Glomerular visceral epithelial cell (primary cell): ENCODE measurements at regions not wholly inside any gene's neighbourhood (a gene's known extent, or its start where the extent isn't known, plus 50 kb on each side); places are given as distances from the start of the nearest gene placed in this dataset.
A peak's percentile ranks its signal among the peaks of the same experiment; 100 is the strongest.

Experiments
- DNase-seq: peaks from one replicate; pipeline ENCODE4 v3.0.0-alpha.2; 2016; ENCODE audit errors: extremely low spot score

DNA sequence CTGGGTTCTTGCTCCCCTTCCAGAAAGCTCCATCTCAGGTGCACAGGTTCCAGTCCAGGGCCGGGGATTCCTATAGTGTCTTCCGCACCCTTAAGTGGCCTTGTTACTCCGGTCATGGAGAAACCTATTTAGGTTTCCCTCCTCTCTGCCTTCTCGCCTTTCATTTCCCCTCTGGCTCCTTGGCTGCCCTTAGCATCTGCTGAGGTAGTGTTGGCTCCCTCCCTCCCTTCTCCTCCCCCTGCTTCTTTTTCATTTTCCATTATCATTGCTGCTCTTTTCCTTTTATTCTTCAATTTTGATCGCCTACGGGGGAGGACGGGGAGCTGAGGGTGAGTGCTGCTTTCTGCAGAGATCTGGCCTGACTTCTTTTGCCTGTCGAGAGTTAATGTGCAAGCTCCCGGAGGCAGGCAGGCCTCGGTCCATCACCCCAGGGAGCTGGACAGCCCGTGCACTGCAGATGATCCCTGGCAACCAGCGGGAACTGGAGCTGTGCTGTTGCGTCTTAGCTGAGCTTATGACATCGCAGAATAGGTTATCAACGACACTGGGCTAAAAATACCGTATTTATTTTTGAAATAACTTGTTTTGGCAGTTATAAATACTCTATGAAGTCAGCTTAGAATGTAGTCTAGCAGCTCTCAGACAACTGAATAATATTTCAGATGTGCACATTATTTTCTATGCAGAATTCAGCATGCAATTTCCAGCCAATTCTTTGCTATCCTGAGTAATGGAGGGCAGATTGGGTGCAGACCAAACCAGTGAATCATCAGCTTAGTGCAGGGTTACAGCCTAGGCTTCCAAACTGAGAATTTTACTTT, 141.9 kb downstream of the SLC4A3 start:
- no peak for DNase-seq

DNA sequence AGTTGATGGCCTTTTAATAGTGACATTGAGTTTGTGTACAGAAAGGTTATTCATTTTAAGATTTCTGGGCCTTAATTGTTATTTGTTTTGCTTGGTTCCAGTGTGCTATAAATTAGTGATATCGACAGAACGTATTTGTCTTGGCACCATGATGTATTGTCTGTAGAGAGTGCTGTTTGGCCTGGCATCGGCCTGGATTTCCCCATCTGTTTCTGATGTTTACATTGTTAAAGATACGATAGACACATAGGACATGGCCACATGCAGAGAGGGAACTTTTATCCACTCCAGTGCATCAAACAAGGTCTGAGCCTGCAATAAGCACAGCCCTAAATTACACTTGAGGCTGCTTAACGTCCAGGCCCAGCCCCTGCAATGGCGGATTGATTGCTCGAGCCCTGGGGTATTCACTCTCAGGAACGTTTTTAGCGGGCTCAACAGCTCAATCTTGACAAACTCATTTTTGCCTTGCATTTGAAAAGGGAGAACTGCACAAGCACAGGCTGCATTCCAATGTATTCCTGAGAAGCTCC, 144.7 kb downstream of the SLC4A3 start:
- DNase-seq: no peak

DNA sequence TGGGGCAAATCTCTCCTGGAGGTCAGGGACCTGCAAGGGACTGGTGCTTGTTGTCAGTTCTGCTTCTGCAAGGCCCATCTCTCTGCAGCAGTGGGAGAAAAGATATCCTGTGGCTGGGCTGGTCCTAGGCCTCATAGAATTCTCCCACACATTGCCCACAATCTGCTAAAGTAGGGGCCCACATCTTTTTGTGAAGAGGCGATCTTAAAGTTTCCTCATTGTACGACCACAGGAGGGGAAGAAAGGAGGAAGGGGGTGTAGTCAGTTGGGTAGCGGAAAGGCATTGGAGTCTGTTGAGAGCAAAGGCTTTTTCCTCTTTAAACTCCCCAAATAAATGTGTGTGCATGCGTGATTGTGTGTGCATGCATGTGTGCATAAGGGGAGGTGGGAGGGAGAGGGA, 145.3 kb downstream of the SLC4A3 start:
- no peak for DNase-seq

DNA sequence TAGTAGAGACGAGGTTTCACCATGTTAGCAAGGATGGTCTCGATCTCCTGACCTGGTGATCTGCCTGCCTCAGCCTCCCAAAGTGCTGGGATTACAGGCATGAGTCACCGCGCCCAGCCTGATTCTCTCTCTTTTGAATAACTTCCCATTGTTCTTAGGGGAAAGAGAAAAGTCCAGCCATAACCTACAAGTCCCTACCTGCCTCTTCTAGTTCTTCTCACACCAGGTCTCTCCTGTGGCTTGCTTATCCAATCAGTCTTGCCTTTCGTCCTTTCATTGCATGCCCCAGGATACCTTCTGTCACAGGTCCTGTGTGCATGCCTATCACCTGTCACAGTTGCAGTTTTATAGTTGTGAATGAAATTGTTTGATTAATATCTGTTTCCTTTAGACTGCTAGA, 148.1 kb downstream of the SLC4A3 start:
- DNase-seq: no peak

DNA sequence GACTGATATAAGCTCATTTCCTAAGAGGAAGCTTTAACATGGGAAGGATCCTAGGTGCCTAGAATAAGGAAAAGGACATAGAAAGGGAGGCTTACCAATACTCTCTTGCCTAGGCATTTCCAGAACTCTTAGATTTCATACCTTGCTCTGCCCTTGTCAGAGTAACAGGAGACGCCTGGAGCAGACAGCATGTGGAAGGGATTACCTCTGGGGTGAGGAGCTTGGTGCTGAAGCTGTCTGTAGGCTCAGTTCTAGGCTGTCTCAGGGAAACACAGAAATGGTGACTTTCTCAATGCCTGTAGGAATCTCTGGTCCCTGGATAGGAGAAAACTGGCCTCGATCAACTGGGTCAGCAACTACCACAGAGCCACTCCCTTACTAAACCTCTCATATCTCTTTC, 150.0 kb downstream of the SLC4A3 start:
- no peak for DNase-seq

DNA sequence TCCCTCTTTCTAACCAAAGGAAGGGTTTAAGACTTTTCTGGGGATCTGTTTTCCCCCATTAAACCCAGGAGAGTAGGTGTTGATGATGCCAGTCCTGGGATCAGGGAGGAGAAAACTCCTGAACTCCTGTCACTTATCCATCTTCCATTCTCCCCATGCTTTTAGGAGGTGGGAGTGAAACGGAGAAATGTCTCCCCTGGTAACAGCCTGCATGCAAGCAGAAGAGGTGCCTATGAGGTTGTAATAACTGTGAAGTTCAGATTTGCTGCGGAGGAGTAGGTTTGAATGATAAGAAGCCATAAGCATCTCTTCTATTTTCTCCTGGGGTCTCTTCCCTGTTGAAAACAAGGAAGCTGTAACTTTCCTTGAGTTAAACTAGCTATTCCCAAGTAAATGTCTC, 150.8 kb downstream of the SLC4A3 start:
- no peak for DNase-seq

DNA sequence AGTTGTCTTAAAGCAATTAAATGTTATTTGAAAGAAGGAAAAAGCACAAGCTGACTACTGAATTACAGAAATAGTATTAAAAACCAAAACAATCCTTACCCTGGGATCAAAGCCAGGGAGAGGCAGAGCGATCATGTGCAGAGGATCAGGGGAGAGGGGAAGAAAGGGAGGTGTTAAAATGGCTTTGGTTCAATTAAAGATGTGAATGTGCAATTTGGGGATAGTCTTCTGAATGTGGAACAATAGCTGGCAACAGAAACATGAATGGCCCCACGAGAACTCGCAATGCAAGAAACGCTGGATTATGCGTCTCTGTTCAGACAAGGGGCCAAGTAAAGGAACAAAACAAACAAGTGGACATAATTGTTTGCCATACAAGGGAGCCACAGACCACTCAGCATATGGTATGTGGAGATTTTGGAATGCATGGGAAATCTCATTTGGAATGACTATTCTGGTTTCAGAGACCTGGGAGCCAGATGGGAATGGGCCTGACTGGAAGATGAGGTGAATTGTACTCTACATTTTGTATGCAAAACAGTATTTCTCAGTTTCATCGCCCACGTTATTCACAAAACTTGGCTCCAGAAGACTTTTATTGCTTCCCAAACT, 155.4 kb downstream of the SLC4A3 start:
- no peak for DNase-seq

DNA sequence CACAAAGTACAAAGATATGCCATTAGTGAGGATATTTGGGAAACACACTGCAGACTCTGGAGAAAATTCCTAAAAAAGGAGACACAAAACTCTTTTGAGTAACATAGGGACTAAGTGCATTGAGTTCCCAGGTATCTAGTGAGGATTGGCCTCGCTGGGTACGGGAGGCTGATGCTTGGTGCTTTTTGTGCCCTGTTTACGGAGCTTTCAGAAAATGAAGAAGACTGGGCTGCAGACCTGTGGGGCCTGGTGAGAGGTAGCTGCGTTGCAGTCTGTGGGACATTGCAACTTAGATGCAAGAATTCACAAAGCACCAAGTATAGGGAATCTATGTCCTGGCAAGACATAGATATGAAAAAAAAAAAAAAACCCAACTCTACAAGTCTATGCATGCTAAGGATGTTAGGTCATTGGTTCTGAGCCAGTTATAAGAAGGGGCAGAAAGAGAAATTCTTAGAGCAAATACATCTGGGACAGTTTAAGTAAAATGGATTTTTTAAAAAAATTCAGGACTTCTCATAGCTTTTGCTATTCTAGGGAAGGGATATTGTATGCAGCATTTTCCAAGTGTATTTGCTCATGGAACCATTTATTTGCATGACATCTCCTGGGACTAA, 156.0 kb downstream of the SLC4A3 start:
- no peak for DNase-seq

DNA sequence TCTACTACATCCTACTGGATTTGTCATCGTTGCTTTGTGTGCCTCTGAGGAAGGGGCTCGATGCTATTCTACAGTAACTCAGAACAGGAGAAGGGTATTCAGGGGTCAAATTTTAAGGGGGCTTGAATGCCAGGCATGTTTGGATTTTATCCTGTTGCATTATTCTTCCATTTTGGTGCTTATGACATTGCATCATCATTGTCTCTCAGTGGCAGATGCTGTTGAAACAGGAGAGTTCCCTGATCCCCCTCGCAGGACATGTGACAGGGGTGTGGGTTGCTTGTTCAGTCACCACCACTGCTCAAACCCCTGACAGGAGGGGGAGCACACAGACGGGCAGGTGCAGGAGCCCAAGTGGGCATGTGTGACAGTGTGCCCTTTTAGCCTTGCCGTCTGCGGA, 156.7 kb downstream of the SLC4A3 start:
- DNase-seq: no peak

DNA sequence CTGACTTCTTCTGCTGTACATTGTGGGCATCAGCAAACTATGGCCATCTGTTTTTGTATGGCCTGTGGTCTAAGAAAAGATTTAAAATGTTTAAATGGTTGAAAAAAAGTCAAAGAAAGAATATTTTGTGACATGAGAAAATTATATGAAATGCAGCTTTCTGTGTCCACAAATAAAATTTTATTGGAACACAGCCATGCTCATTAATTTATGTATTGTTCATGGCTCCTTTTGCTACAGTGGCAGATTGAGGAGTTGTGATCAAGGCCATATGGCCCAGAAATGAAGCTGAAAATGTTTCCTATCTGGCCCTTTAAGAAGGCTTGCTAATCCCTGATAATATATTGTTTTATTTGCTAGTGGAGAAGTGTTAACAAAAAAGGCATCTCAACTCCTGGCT, 162.0 kb downstream of the SLC4A3 start:
- DNase-seq: no peak

DNA sequence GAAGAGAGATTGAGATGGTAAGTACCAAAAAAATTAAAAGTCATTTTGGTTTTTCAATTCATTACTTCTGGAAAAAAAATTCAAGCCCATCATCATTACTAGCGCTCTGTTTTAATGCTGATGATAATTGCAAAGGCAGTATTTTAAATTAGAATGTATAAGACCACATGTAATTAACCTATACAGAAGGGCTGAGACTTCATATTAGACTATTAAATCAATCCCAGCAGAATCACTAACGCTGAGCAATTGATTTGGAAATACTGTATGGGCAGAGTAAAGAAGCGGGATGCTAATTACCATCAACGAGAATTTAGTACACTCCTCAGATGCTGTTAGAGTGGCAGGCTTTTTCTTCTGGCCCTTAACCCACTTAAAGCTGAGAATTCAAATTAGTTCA, 165.0 kb downstream of the SLC4A3 start:
- no peak for DNase-seq

DNA sequence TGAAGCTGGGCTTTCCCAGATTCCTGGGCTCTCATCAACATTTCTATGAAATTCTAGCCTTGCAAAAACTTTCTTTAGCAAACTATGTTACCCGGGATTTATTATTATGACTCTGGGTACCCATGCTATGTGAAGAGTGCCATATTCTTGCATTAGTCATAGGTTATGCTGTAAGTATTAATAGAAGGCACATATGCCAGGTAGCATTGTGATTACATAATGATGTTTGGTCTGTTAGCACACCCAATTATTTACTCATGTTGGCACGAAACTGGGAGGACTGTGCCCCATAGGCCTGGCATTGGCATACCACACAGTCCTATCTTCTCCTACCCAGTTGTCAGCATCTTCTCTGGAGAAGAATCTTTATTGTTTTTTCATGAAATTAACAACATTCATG, 171.0 kb downstream of the SLC4A3 start:
- no peak for DNase-seq

DNA sequence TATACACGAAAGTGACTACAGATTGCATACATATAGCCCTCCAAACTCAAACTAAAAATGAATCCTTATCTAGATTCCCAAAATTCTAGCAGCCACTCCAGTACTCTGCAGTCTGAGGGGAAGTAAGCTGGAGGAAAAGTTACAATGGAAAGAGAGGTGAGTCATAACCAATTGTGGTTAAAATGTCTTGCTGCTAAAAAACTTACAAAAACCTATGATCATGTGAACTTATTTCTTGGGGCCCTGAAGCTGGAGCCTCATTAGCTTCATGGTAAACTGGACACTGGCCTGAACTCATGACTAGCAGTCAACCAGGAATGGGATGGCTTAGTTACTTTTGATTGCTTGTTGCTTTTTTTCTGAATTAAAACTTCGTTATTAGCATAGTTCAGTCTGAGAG, 175.9 kb downstream of the SLC4A3 start:
- DNase-seq: peak; percentile 60

DNA sequence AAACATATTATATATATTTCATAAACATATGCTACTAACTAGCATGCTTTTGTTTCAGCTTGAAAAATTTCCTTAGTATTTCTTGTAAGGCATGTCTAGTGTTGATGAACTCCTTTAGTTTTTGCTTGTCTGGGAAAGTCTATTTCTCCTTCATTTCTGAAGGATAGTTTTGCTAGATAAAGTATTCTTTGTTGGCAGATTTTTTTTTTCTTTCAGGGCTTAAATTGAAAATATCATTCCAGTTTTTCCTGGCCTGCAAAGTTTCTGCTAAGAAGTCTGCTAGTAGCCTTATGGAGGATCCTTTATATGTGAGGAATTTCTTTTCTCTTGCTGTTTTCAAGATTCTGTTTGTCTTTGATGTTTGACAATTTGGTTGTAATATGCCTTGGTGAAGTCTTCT, 183.5 kb downstream of the SLC4A3 start:
- DNase-seq: no peak

DNA sequence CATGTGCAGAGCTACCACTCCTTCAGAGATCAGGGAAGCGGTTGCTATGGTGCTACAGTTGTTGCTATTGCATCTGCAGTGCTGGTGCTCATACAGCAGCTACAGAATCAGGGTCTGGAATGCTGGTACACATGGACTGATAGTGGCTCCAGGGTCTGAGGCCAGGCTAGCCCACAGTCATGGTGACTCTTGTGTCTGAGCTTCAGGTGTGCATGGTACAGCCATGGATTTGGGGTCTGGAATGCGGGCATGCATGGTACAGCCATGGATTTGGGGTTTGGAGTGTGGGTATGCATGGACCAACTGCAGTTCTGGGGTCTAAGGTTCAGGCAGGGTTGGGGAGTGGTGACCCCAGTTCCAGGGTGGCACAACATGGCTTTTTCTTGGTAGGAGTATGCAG, 185.2 kb downstream of the SLC4A3 start:
- no peak for DNase-seq

DNA sequence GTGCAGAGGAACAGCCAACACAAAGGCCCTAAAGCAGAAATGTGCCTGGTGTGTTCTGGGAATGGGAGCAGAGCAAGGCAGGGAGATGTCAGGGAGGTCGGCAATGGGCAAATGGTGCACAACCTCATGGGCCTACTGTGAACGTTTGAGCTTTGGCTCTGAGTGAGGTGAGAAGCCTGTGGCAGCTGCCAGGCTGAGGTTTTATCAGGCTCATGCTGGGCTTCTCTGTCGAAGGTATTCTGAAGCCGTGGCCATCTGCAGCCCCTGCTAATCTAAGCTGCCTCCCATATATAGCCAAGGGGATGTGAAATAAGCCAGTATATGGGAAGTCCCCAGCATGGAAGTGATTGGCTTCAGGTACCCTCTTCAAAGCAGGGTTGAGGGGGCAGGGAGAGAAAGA, 193.3 kb downstream of the SLC4A3 start:
- DNase-seq: no peak

DNA sequence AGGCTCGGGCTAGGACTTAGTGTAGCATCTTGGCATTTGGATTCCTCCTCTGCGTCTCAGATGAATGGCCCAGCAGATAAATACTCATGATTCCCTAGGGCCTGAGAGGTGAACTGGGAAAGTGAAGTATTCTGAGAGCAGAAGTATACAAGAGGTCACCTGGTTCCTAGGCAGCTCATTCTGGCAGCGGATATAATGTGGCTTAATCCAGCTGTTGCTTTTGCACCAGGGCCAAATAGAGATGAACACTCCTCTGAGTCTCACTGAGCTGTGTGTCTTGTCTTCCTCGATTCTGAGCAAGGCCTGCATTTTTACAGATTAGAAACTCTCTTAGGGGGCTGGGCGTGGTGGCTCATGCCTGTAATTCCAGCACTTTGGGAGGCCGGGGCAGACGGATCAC, 196.1 kb downstream of the SLC4A3 start:
- no peak for DNase-seq

DNA sequence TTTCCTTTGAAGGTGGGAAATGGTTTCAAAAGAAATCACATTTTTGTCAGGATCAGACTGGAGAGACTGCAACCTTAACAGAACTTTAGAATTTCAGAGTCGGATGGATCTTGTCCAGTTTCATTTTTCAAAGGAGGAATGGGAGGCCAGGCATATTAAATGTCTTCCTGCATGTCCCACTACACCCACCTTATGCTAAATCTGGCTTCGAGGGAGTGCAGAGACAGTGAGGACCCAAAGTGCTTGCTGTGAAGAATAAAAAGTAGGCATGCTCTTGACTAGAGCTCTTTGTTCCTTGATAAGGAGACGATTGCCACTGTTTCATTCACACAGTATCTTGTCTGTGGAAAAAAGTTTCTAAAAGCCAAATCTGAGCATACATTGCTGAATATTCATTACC, 197.6 kb downstream of the SLC4A3 start:
- DNase-seq: no peak

DNA sequence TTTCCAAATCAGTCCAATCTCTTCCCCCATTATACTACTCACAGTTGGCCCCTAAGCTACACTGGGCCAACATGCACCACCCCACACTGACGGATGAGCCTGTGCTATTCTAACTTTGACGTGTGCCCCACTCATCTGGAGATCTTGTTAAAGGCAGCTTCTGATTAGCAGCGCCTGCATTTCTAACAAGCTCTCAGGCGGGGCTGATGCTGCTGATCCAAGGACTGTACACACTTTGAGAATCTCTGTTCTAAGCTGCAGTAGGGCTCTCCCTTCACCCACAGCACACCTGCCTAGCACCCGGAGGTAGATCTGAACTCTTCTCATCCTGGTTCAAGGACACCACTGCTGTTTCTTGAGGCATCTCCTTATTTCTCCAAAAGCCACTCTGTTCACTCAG, 200.7 kb downstream of the SLC4A3 start:
- DNase-seq: no peak

DNA sequence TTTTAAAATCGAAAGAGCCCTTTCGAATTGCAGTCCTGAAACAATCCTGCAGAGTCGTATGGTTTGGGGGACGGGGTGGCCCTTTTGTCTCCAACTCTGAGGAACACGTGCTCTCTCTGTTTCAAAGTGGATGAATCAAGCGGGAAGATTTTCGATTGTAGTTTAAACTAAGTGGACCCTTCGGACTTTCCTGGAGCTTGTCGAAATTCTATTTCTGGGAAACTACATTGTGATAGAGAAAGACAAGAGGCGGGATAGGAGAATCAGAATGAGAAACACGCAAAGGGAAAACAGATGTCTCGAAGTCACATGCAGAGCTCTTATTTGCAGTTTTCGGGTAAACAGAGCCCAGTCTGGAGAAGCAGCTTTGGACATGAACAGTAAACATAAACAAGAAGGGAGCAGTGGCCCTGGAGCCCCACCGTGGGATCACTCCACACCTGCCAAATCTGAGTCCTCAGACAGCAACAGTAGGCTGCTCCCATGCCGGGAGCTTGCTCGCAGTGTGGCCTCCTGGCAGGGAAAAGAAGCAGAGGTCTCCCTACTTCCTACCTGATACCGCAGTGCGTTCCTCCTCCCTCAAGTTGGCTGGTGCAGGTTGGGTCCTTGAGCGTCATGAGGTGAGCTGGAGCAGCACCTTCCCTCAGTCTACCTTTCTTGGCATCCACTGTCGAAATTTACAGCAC, 202.4 kb downstream of the SLC4A3 start:
- DNase-seq: no peak

DNA sequence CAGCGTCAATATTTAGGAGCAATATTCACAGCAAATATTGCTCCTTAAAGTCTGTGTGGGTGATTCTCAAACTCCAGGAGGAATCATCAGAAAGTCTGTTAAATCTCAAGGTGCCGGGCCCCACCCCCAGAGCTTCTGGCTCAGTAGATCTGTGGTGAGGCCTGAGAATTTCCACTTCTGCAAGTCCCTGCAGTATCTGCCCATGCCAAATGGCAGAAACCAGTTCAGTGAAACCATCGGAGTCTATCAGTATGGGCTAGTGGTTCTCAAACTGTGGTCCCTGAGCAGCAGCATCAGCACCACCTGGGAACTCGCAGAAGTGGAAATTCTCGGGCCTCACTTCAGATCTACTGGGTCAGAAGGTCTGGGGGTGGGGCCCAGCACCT, 202.9 kb downstream of the SLC4A3 start:
- DNase-seq: no peak

DNA sequence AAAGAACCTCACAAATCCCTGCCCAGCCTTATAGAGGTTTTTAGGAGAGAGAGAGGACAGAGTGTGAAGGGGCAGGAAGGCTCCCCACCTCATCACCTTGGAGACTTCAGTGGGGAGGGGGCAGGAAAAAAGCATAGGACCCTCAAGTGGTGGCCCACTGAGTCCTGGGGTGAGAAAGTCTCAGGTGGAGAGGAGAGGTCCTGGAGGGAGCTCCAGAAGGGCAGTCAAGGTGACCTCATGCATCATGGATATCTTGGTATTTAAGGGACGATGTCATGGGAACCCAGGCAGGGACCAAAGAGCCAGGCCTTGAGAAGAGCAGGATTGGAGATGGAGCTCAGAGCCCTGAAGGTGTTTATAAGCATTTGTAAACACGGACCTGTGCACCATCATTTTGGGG, 204.5 kb downstream of the SLC4A3 start:
- DNase-seq: no peak

DNA sequence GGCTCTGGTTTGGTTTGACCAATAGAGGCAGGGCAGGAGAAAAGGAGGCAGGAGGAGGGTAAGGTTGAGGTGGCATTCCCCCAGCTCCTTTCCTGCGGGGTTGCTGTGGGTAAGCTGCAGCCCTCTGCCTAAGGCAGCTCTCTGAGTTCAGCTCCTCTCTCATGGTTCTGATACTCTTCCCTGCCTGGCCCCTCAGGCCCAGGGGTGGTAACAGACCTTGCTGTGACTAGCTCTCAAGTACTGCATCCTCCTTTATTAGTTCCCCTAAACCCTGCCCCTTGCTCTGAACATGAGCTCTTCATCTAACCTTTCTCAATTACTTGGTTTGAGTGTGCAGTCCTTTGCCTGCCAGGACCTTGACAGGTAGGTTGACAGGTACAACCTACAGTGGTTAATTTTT, 205.5 kb downstream of the SLC4A3 start:
- no peak for DNase-seq
